Neural cell (in vitro differentiated cells): ENCODE measurements at regions not wholly inside any gene's neighbourhood (a gene's known extent, or its start where the extent isn't known, plus 50 kb on each side); places are given as distances from the start of the nearest gene placed in this dataset.

Experiments
- H2AFZ ChIP-seq: fragments of 200-600, 300-800 bp; sonication (generic), shearing (Covaris generic); 2 replicates; pipeline ENCODE4 v1.6.0; 2014; ENCODE audit warnings: low read depth, mild to moderate bottlenecking, antibody characterized with exemption, low read length, moderate library complexity
- H3F3A ChIP-seq: fragments of 200-600 bp; shearing (Covaris generic); 2 replicates; pipeline ENCODE4 v1.6.1; 2016; ENCODE audit warnings: mild to moderate bottlenecking, moderate library complexity, mixed read lengths, antibody characterized with exemption, low read length; ENCODE audit not compliant: insufficient read depth, poor library complexity, severe bottlenecking
- H3K27ac ChIP-seq: fragments of 200-600, 300-800 bp; sonication (generic), shearing (Covaris generic); 2 replicates; pipeline ENCODE4 v1.5.1; 2014; ENCODE audit warnings: mild to moderate bottlenecking, low read length, moderate library complexity
- H3K27me3 ChIP-seq: fragments of 300-800, 200-600 bp; sonication (generic), shearing (Covaris generic); 2 replicates; pipeline ENCODE4 v1.6.0; 2014; ENCODE audit warnings: mild to moderate bottlenecking, low read depth, low read length, moderate library complexity; ENCODE audit not compliant: insufficient read depth
- H3K36me3 ChIP-seq: fragments of 300-800, 200-600 bp; sonication (generic), shearing (Covaris generic); 2 replicates; pipeline ENCODE4 v1.5.1; 2014; ENCODE audit warnings: mild to moderate bottlenecking, antibody characterized with exemption, low read length, moderate library complexity; ENCODE audit not compliant: insufficient read depth
- H3K4me2 ChIP-seq: fragments of 300-800, 200-600 bp; sonication (generic), shearing (Covaris generic); 2 replicates; pipeline ENCODE4 v1.6.0; 2014; ENCODE audit warnings: mild to moderate bottlenecking, low read length
- H3K4me3 ChIP-seq: fragments of 300-800, 200-600 bp; sonication (generic), shearing (Covaris generic); 2 replicates; pipeline ENCODE4 v1.5.1; 2014; ENCODE audit warnings: mild to moderate bottlenecking, low read length, moderate library complexity
- H3K79me2 ChIP-seq: fragments of 200-600 bp; shearing (Covaris generic); replicated peaks from 2 replicates; pipeline ENCODE4 v1.6.0; 2014; ENCODE audit warnings: mild to moderate bottlenecking, low read length, moderate library complexity; ENCODE audit not compliant: insufficient read depth
- H3K9ac ChIP-seq: fragments of 300-800, 200-600 bp; sonication (generic), shearing (Covaris generic); 2 replicates; pipeline ENCODE4 v1.6.1; 2016; ENCODE audit warnings: mild to moderate bottlenecking, low read length, mixed read lengths
- H3K9me2 ChIP-seq: fragments of 200-600 bp; shearing (Covaris generic); 2 replicates; pipeline ENCODE4 v1.6.1; 2016; ENCODE audit warnings: mild to moderate bottlenecking, low read length, mixed read lengths; ENCODE audit not compliant: insufficient read depth
- H3K9me3 ChIP-seq: fragments of 200-600, 300-800 bp; sonication (generic), shearing (Covaris generic); 2 replicates; pipeline ENCODE4 v1.6.1; 2016; ENCODE audit warnings: mild to moderate bottlenecking, mixed run types, low read length, moderate library complexity, mixed read lengths
- H4K20me1 ChIP-seq: fragments of 200-600 bp; shearing (Covaris generic); 2 replicates; pipeline ENCODE4 v1.6.1; 2016; ENCODE audit warnings: mild to moderate bottlenecking, mixed run types; ENCODE audit not compliant: insufficient read depth
- CTCF ChIP-seq: fragments of 450-650 bp; IDR thresholded peaks from 2 replicates; pipeline ENCODE4 v1.5.1; 2014; ENCODE audit warnings: antibody characterized with exemption, mild to moderate bottlenecking, moderate library complexity; ENCODE audit not compliant: poor library complexity, severe bottlenecking
- EP300 ChIP-seq: fragments of 450-650 bp; conservative IDR thresholded peaks from 2 replicates; pipeline ENCODE4 v1.6.1; 2014; ENCODE audit warnings: antibody characterized with exemption, mild to moderate bottlenecking, moderate library complexity; ENCODE audit not compliant: poor library complexity, severe bottlenecking
- EZH2 ChIP-seq: fragments of 200-600, 300-800 bp; shearing (Covaris generic), sonication (generic); IDR thresholded peaks from 2 replicates; pipeline ENCODE4 v1.6.1; 2014; ENCODE audit warnings: antibody characterized with exemption, low read length, borderline replicate concordance, mild to moderate bottlenecking; ENCODE audit not compliant: insufficient read depth, poor library complexity, severe bottlenecking
- MXI1 ChIP-seq: fragments of 450-650 bp; conservative IDR thresholded peaks from 2 replicates; pipeline ENCODE4 v1.6.1; 2014; ENCODE audit warnings: antibody characterized with exemption, mild to moderate bottlenecking; ENCODE audit not compliant: poor library complexity, severe bottlenecking
- POLR2AphosphoS5 ChIP-seq: IDR thresholded peaks from 2 replicates; pipeline ENCODE4 v1.6.1; 2012
- RAD21 ChIP-seq: fragments of 450-650 bp; conservative IDR thresholded peaks from 2 replicates; pipeline ENCODE4 v1.6.1; 2014; ENCODE audit warnings: antibody characterized with exemption, mild to moderate bottlenecking, moderate library complexity
- REST ChIP-seq: IDR thresholded peaks from 2 replicates; pipeline ENCODE4 v1.6.1; 2012; ENCODE audit warnings: borderline replicate concordance
- SMC3 ChIP-seq: fragments of 450-650 bp; conservative IDR thresholded peaks from 2 replicates; pipeline ENCODE4 v1.6.1; 2014; ENCODE audit warnings: antibody characterized with exemption, mild to moderate bottlenecking, moderate library complexity; ENCODE audit not compliant: poor library complexity
- TAF1 ChIP-seq: IDR thresholded peaks from 2 replicates; pipeline ENCODE4 v1.6.1; 2012; ENCODE audit warnings: low read depth

- H4K20me1 ChIP-seq: no peaks in the 10 kb centered on the region
- H3K79me2 ChIP-seq: no peaks in the 10 kb centered on the region
- no peak overlapping the region for H3K27ac ChIP-seq
- H2AFZ ChIP-seq: no peak overlapping the region
- no peaks in the 10 kb centered on the region for H3K27me3 ChIP-seq
- H3K9ac ChIP-seq: no peak overlapping the region
- no peaks in the 10 kb centered on the region for H3K9me2 ChIP-seq
- no peaks in the 10 kb centered on the region for H3K36me3 ChIP-seq
- no peak overlapping the region for H3K4me3 ChIP-seq
- H3K4me2 ChIP-seq: no peak overlapping the region
- H3F3A ChIP-seq: no peaks in the 10 kb centered on the region
- no peaks in the 10 kb centered on the region for H3K9me3 ChIP-seq
- TF ChIP-seq POLR2AphosphoS5 (no peak), MXI1 (no peak), TAF1 (no peak), CTCF (no peak), SMC3 (no peak), EP300 (no peak), REST (no peak)
Observed at GRCh38 chr2:11940121-11940743, 193.8 kb downstream of the LPIN1 start.

GRCh38 chr2:11940799-11941198 lies 194.4 kb downstream of the LPIN1 start:
- Histone ChIP-seq H3K4me2 (no peak overlapping the region), H3K27me3 (no peaks in the 10 kb centered on the region), H3K27ac (peak overlapping the region; percentile 71), H3F3A (no peaks in the 10 kb centered on the region), H3K36me3 (no peaks in the 10 kb centered on the region), H2AFZ (no peak overlapping the region), H3K9me3 (no peaks in the 10 kb centered on the region), H3K9ac (no peak overlapping the region), H3K9me2 (no peaks in the 10 kb centered on the region), H3K79me2 (no peaks in the 10 kb centered on the region), H4K20me1 (no peaks in the 10 kb centered on the region), H3K4me3 (no peak overlapping the region)
- no peak for TF ChIP-seq TAF1
- TF ChIP-seq REST: no peak
- no peak for TF ChIP-seq EP300
- TF ChIP-seq SMC3: no peak
- TF ChIP-seq CTCF: no peak
- no peak for TF ChIP-seq RAD21
- TF ChIP-seq MXI1: no peak
- TF ChIP-seq EZH2: no peak
- TF ChIP-seq POLR2AphosphoS5: no peak
